ENCODE measurements at regions not wholly inside any gene's neighbourhood (a gene's known extent, or its start where the extent isn't known, plus 50 kb on each side); places are given as distances from the start of the nearest gene placed in this dataset.

DNA sequence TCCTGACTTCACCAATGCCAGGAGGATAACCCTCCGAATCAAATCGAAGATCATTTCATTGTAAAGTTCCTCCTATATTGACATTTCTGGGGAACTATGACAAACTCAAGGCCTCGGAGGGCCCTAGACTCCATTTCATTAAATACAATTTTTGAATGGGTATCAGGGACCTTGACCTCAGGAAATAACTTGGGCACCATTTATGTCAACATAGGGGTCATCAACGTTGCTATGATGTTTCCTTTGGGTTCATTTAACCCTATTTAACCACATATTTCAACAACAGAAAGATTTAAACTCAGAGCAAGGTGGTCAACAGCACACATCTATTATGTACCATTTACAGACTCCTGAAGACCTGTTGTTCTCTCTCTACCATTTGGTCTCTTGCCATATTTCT is 395.1 kb downstream of the TRIML1 start:
- in situ Hi-C loops (cut with MboI; ENCODE audit: low sequenced_read_pairs, unreplicated experiment) = no loop called here

DNA sequence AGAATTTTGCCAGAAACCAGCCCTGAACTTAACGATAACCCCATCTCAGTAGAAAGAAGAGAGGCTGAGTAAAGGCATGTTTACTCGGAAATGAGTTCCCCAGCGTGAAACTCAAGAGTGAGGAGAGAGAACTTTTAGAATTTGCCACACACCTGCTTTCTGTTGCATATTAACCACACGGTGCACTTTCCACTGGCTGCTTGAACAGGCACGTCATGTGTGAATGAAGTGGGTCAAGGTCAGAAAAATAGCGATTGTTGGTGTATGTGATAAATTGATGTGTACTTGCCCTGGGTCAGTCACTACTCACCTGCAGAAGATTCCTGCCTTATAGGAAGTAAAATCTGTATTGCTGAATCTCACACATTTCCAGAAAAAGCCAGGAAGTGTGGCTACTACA is 395.7 kb downstream of the TRIML1 start:
- DNase-seq (ENCODE audit: low spot score) = no peak
- TF ChIP-seq, protein P1, sequence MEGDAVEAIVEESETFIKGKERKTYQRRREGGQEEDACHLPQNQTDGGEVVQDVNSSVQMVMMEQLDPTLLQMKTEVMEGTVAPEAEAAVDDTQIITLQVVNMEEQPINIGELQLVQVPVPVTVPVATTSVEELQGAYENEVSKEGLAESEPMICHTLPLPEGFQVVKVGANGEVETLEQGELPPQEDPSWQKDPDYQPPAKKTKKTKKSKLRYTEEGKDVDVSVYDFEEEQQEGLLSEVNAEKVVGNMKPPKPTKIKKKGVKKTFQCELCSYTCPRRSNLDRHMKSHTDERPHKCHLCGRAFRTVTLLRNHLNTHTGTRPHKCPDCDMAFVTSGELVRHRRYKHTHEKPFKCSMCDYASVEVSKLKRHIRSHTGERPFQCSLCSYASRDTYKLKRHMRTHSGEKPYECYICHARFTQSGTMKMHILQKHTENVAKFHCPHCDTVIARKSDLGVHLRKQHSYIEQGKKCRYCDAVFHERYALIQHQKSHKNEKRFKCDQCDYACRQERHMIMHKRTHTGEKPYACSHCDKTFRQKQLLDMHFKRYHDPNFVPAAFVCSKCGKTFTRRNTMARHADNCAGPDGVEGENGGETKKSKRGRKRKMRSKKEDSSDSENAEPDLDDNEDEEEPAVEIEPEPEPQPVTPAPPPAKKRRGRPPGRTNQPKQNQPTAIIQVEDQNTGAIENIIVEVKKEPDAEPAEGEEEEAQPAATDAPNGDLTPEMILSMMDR (IDR thresholded peaks at IDR 0.05; ENCODE audit: borderline replicate concordance, control extremely low read depth, extremely low read depth, insufficient read depth, missing control alignments) = no peak
- in situ Hi-C loops (cut with MboI; ENCODE audit: low sequenced_read_pairs, unreplicated experiment) = no loop called here

More for the DNA sequence above, 395.1 kb downstream of the TRIML1 start:
- DNase-seq (ENCODE audit: low spot score) = no peak
- TF ChIP-seq, protein P1 (IDR thresholded peaks at IDR 0.05; ENCODE audit: borderline replicate concordance, control extremely low read depth, extremely low read depth, insufficient read depth, missing control alignments) = no peak

DNA sequence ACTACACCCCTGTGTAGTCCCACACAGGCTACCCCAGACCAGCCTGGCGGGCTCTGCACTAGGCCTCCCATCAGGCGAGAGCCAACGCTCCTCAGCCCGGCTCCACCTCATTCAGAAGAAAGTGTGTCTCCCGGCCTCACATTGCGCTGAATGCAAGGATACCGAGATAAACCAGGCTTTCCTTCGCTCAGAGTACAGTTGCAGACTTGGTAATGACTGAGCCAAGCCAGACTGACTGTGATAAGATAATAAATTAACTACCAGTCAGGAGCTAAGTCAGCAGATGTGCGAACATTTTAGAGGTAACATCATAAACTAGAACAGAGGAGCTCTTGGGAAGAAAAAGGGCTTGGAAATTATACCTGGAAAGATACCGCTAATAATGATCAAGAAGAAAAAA is 397.6 kb downstream of the TRIML1 start:
- no peak for DNase-seq (ENCODE audit: low spot score)
- TF ChIP-seq, protein P1 (IDR thresholded peaks at IDR 0.05; ENCODE audit: borderline replicate concordance, control extremely low read depth, extremely low read depth, insufficient read depth, missing control alignments) = no peak
- in situ Hi-C loops (cut with MboI; ENCODE audit: low sequenced_read_pairs, unreplicated experiment) = no loop called here

DNA sequence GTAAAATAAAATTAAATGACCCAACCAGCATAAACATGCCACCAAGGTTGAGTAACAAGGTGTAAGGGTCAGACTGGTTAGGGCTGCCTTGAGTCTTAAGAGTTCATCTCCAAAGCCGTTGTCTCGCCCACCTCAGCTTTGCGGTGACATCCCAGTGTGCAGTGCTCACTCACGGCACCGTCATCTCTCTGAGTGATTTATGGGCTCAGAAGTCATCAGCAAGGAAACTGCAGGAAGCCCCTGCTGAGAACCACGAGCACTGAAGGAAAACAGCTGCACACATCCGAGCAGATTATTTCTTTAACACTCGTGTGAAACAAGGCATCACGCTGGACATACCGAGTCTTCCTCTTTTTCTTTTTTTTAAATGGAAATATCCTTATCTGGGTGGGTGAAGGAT is 411.1 kb downstream of the TRIML1 start:
- TF ChIP-seq, protein P1 (IDR thresholded peaks at IDR 0.05; ENCODE audit: borderline replicate concordance, control extremely low read depth, extremely low read depth, insufficient read depth, missing control alignments) = no peak
- in situ Hi-C loops (cut with MboI; ENCODE audit: low sequenced_read_pairs, unreplicated experiment) = no loop called here
- DNase-seq (ENCODE audit: low spot score) = no peak

DNA sequence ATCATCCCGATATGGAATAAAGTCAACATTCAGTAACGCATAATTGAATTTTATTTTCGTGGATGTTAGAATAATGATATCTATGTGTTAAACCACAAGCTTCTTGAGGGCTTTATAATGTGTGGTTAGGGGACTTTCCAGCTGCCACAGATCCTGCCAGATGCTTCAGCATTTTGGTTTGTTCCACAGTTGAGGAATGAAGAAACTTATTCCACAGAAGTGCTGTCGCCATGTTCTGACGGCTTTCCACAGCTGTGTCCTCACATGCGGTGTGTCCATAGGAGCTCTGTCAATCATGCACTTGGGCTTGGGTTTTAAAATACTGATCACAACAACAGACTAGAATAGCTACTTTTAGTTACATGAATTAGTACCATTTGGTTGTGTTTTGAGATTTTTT is 411.9 kb downstream of the TRIML1 start:
- in situ Hi-C loops (cut with MboI; ENCODE audit: low sequenced_read_pairs, unreplicated experiment) = no loop called here
- TF ChIP-seq, protein P1 (IDR thresholded peaks at IDR 0.05; ENCODE audit: borderline replicate concordance, control extremely low read depth, extremely low read depth, insufficient read depth, missing control alignments) = no peak

DNA sequence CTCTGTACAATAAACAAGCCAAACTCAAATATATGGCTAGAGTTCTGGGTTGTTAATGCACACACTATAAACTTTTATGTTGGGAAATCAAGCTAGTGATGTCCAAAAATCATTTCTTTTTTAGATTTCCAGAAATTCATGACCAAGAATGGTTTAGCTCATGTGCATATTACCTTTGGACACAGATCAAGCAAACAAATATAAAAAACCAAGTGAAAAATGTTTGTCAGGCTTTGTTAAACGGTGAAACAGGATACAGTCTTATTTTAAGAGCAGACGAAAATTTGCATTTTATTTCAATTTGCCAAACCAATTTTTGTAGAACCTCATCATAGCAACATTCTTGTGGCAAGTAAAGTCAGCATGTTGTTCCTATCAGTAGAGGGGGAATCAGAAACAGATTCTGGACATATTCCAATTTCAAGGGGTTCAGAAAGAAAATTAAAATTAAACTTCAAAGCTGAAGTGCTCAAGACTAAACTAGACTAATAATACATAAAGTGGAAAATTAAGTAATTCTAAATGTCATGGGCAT is 413.6 kb downstream of the TRIML1 start:
- DNase-seq (ENCODE audit: low spot score) = no peak
- TF ChIP-seq, protein P1 (IDR thresholded peaks at IDR 0.05; ENCODE audit: borderline replicate concordance, control extremely low read depth, extremely low read depth, insufficient read depth, missing control alignments) = no peak
- in situ Hi-C loops (cut with MboI; ENCODE audit: low sequenced_read_pairs, unreplicated experiment) = no loop called here

More for the DNA sequence above, 411.9 kb downstream of the TRIML1 start:
- no peak for DNase-seq (ENCODE audit: low spot score)
